ENCODE measurements at regions not wholly inside any gene's neighbourhood (a gene's known extent, or its start where the extent isn't known, plus 50 kb on each side); places are given as distances from the start of the nearest gene placed in this dataset.

DNA sequence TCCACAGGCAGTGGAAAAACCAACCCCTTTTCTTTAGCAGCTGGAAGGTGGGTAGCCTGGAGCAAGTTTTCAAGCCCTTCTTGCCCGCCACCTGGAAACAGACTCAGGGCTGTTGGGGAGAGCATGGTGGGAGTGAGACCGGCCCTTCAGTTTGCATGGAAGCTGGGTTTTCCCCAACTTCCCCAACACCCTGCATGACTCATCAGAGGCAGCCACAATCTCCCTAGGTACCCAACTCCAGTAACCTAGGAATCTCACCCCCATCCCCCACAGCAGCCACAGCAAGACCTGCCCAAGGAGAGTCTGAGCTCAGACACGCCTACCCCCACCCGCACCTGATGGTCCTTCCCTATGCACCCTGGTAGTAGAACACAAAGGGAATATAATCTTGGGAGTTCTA, 86.3 kb upstream of the IRAK1BP1 start:
- Histone ChIP-seq H2BK15ac (ENCODE audit: low read depth, low read length) (no peak overlapping the region), H3K27me3 (ENCODE audit: control insufficient read depth, insufficient read depth, low read length) (no peaks in the 10 kb centered on the region), H3K23ac (ENCODE audit: low read depth, low read length) (no peak overlapping the region), H3K79me1 (ENCODE audit: low read depth in 1 of 2, low read length in 2 of 2) (no peaks in the 10 kb centered on the region), H2AFZ (replicated peaks; ENCODE audit: low read length, poor library complexity) (no peak overlapping the region), H4K20me1 (ENCODE audit: insufficient read depth, low read length) (no peaks in the 10 kb centered on the region), H2BK120ac (ENCODE audit: low read depth, low read length) (no peak overlapping the region), H4K8ac (ENCODE audit: low read depth in 2 of 2, low read length in 2 of 2) (no peak overlapping the region), H2BK5ac (ENCODE audit: low read depth, low read length, poor library complexity, severe bottlenecking) (no peak overlapping the region), H3K9ac (ENCODE audit: low read depth, low read length) (no peak overlapping the region), H2BK20ac (ENCODE audit: low read depth, low read length) (no peak overlapping the region), H3K27ac (ENCODE audit: insufficient read depth, low read length) (no peak overlapping the region), H3K4me3 (ENCODE audit: insufficient read depth, low read depth, low read length) (no peak overlapping the region), H3K14ac (replicated peaks; ENCODE audit: low read depth, low read length) (no peak overlapping the region), H3K9me3 (ENCODE audit: control insufficient read depth, insufficient read depth, low read length) (no peaks in the 10 kb centered on the region), H2AK5ac (ENCODE audit: low read depth, low read length) (no peak overlapping the region), H3K4me2 (ENCODE audit: low read depth, low read length) (no peak overlapping the region), H3K9me1 (ENCODE audit: insufficient read depth, low read length) (no peaks in the 10 kb centered on the region), H4K5ac (ENCODE audit: low read depth, low read length) (no peak overlapping the region), H3K36me3 (ENCODE audit: control insufficient read depth, insufficient read depth, low read length) (no peaks in the 10 kb centered on the region), H3K18ac (ENCODE audit: low read depth, low read length) (no peak overlapping the region), H3K56ac (ENCODE audit: extremely low read depth, insufficient read depth, low read length) (no peak overlapping the region), H4K91ac (ENCODE audit: insufficient read depth, low read depth, low read length) (no peak overlapping the region), H2AK9ac (replicated peaks; ENCODE audit: low read depth, low read length, poor library complexity) (no peak overlapping the region), H3K4ac (ENCODE audit: low read depth, low read length) (no peak overlapping the region), H3K4me1 (ENCODE audit: control insufficient read depth, insufficient read depth, low read length) (no peaks in the 10 kb centered on the region)
- POLR2A ChIA-PET (ENCODE audit: unreplicated experiment): no interaction called here
- dilution Hi-C loops (cut with HindIII; ENCODE audit: low sequenced_read_pairs, unreplicated experiment) (no loop called here), in situ Hi-C loops (cut with MboI; ENCODE audit: low sequenced_read_pairs) (no loop called here), intact Hi-C loops (cut with micrococcal nuclease) (no loop called here)
- no TSS peak for BruUV-seq (replicated peaks)
- DNase-seq: no peak
- WGBS, 2 experiments (ENCODE audit: extremely low coverage in 2 of 2, insufficient read length in 1 of 2): no CpG with 5 or more reads among the region's 4 CpGs
- no peak for ATAC-seq (ENCODE audit: low read depth)
- TF ChIP-seq POLR2A (IDR thresholded peaks at IDR 0.05; ENCODE audit: low read depth, low read length) (no peak), USF2 (IDR thresholded peaks at IDR 0.05; ENCODE audit: low read depth, low read length) (no peak), NFE2L2 (IDR thresholded peaks at IDR 0.05; ENCODE audit: low read depth, low read length) (no peak), CTCF (conservative IDR thresholded peaks at IDR 0.05; ENCODE audit: low read depth, low read length) (no peak), SMC3 (IDR thresholded peaks at IDR 0.05; ENCODE audit: low read depth, low read length) (no peak), MXI1 (IDR thresholded peaks at IDR 0.05; ENCODE audit: borderline replicate concordance, low read depth, low read length) (no peak), RAD21 (IDR thresholded peaks at IDR 0.05; ENCODE audit: low read length) (no peak), RCOR1 (IDR thresholded peaks at IDR 0.05; ENCODE audit: insufficient replicate concordance, low read length) (no peak), MAFK (IDR thresholded peaks at IDR 0.05; ENCODE audit: low read depth, low read length) (no peak), FOS (IDR thresholded peaks at IDR 0.05; ENCODE audit: low read depth, low read length) (no peak), BHLHE40 (IDR thresholded peaks at IDR 0.05; ENCODE audit: low read depth, low read length) (no peak)
- TF ChIP-seq, protein P1, sequence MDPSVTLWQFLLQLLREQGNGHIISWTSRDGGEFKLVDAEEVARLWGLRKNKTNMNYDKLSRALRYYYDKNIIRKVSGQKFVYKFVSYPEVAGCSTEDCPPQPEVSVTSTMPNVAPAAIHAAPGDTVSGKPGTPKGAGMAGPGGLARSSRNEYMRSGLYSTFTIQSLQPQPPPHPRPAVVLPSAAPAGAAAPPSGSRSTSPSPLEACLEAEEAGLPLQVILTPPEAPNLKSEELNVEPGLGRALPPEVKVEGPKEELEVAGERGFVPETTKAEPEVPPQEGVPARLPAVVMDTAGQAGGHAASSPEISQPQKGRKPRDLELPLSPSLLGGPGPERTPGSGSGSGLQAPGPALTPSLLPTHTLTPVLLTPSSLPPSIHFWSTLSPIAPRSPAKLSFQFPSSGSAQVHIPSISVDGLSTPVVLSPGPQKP (IDR thresholded peaks at IDR 0.05; ENCODE audit: borderline replicate concordance, low read depth, low read length): no peak
- CTCF ChIA-PET: no interaction called here

Data from IMR-90 (cell line).